DMS114 treated with DMSO at 0.1 percent for 48 hours (cell line): ENCODE measurements at regions not wholly inside any gene's neighbourhood (a gene's known extent, or its start where the extent isn't known, plus 50 kb on each side); places are given as distances from the start of the nearest gene placed in this dataset.
"Not testable (repeated sequence)": the region's sequence is repeated elsewhere in the genome, so short reads cannot be mapped to it uniquely, and the experiment has no call there.

Experiments used
- DNase-seq: peaks from one replicate; lab custom pipeline; 2025; ENCODE audit not compliant: unreplicated experiment; lab: John Stamatoyannopoulos, UW

DNA sequence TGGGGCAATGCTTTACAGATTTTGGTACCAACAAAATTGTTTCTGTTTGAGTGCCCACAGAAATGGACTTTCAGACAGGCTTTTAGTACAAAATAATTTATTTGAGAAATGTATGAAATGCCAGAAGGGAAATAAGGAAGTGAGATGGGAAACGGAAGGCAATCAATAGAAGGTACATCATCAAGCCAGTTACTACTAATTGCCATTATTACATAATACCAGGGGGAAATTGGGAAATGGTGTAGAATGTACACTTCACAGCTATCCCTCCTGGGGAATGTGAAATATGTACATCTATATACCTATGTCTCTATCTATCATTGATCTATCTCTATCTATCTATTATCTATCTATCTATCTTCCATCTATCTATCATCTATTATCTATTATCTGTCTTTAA lies 264.6 kb upstream of the B3GALT2 start:
- no peak for DNase-seq

DNA sequence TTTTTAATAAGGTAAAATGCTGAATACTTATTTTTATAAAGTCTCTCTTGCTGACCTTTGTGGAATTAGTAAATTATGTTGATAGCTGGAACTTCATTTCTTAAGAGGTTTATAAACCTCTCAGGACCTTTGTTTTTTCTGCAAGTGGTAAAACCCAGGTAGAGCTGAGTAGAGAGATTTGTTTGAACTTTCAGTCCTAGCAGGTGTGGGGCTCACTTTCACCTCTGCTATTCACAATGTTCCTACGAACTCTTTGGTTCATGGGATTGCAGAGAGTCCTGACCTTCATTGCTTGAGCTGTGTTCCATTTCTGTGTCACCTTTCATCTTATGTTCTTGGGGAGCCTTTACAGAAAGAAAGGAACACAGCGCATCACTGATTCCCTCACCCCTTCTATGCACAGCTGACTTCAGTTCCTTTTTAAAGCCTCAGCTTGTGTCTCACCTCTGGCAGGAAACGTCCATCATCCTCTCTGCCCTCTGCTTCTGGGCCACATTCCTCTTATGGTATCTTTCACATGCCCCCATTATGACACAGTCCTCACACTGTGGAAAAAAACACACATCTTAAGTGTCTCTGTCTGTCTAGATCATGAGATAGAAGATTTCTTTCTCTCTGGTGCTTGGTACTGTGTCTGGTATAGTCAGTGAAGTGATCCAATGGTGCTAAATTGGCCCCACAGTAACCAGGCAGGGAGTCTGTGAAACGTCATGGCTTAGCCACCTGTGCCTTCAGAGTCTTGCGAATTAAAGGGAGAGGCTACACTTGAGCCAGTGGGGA lies 262.5 kb upstream of the B3GALT2 start:
- DNase-seq: no peak

DNA sequence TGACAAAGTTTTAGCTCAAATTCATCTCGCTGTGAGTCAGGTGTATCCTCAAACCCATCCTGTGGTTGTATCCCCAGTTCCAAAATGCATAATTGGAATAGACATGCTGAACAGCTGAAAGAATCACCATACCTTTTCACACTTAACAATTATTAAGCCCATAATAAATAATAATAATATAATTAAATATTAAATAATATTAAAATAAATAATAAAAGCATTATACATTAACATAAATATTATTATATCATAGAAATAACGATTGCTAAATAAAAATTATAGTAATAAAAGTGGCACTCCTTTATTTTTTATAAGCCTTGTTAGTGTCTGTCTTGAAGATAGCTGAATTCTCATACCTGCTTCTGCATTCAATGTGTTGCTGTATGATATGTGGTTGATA lies 257.5 kb upstream of the B3GALT2 start:
- DNase-seq: no peak

DNA sequence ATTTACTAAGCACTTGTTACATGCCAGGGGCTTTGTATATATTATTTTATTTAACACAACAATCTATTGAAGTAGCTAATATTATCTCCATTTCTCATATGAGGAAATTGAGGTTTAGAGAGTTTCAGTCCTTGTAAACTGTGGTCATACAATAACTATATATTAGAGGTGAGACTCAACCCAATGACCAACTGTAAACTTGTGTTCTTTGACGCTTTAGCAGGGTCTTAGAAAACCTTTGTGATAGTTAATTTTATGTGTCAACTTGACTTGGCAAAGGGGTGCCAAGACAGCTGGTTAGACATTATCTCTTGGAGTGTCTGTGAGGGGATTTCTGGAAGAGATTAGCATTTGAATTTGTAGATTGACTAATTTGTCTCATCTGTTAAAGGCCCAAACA lies 252.4 kb upstream of the B3GALT2 start:
- no peak for DNase-seq

DNA sequence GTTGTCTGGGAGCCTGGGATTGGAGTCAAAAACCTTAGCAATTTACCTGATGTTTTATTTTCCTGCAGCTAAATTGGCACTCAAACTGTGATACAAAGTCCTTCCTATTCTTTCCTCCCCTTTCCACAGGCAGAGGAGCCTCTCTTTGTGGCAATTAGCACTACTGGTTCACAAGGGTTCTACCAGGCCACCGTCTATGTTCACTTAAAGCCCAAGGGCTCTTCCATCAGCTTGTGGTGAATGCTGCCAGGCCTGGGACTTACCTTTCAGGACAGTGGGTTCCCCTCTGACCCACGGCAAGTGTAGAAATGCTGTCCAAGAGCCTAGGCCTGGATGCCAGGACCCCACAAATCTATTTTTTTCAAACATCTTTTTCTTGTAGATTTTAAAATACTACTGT lies 251.9 kb upstream of the B3GALT2 start:
- DNase-seq: no peak

DNA sequence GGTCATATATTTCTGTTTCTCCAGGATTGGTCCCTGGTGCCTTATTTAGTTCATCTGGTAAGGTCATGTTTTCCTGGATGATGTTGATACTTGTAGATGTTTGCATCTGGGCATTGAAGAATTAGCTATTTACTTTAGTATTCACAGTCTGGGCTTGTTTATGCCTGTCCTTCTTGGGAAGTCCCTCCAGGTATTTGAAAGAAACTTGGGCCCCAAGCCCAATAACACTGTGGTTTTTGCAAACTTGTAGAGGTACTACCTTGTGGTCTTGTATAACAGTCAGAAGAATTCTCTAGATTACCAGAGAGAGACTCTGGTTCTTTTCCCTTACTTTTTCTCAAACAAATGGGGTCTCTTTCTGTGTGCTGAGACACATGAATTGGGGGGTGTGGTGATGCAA lies 251.4 kb upstream of the B3GALT2 start:
- no peak for DNase-seq

DNA sequence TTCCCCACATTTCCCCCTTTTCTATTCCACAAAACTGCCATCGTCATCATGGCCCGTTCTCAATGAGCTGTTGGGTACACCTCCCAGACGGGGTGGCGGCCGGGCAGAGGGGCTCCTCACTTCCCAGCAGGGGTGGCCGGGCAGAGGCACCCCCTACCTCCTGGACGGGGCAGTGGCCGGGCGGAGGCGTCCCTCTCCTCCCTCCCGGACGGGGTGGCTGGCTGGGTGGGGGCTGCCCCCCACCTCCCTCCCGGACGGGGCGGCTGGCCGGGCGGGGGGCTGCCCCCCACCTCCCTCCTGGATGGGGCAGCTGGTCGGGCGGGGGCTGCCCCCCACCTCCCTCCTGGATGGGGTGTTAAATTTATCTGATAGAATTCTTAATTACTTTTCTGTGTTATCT lies 250.9 kb upstream of the B3GALT2 start:
- not testable (repeated sequence) for DNase-seq

DNA sequence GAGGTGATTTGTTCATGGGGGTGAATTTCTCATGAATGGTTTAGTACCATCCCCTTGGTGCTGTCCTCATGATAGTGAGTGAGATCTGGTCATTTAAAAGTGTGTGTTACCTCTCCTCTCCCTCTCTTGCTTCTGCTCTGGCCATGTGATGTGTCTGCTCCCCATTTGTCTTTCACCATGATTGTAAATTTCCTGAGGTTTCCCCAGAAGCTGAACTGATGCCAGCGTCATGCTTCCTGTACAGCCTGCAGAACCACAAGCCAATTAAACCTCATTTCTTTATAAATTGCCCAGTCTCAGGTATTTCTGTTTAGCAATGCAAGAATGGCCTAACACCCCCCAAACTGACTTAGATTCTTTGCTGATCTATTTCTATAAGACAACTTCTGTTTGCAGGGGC lies 249.4 kb upstream of the B3GALT2 start:
- no peak for DNase-seq

DNA sequence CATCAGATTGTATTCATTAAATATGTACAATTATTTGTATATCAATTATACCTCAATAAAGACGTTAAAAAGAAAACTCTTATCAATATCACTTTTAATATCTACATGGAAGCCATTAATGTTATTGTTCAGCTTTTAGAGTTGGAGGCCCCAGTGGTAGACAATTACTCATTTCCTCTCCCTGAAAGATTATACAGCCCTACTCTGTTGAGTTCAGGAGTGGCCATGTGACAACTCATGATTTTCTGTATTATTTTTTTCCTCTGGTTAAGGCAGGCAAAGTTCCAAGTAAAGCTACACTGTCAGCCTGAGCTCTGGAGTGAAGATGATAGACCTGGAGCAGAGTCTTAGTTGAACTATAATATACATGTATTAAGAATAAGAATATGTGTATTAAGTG lies 247.9 kb upstream of the B3GALT2 start:
- no peak for DNase-seq

DNA sequence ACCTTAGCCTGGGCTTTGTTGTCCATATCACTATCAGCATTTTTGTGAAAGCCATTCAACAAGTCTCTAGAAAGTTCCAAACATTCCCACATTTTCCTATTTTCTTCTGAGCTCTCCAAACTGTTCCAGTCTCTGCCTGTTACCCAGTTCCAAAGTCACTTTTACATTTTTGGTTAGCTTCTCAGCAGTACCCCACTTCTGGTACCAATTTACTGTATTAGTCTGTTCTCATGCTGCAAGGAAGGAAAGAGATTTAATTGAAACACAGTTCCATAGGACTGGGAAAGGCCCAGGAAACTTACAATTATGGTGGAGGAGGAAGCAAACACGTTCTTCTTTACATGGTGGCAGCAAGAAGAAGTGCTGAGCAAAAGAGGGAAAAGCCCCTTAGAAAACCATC lies 247.2 kb upstream of the B3GALT2 start:
- DNase-seq: no peak

DNA sequence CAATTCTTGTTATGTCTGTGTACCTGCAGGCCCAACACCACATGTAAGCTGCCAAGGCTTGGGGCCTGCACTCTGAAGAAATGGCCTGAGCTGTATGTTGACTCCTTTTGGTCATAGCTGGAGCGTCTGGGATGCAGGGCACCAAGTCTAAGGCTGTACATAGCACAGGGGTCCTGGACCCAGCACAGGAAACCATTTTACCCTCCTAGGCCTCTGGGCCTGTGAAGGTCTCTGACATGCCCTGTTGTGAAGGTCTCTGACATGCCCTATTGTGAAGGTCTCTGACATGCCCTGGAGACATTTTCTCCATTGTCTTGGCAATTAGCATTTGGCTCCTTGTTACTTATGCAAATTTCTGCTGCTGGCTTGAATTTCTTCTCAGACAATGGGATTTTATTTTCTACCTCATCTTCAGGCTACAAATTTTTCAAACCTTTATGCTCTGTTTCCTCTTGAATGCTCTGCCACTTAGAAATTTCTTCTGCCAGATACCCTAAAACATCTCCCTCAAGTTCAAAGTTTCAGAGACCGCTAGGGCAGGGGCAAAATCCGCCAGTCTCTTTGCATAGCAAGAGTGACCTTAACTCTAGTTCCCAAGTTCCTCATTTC lies 246.7 kb upstream of the B3GALT2 start:
- no peak for DNase-seq

DNA sequence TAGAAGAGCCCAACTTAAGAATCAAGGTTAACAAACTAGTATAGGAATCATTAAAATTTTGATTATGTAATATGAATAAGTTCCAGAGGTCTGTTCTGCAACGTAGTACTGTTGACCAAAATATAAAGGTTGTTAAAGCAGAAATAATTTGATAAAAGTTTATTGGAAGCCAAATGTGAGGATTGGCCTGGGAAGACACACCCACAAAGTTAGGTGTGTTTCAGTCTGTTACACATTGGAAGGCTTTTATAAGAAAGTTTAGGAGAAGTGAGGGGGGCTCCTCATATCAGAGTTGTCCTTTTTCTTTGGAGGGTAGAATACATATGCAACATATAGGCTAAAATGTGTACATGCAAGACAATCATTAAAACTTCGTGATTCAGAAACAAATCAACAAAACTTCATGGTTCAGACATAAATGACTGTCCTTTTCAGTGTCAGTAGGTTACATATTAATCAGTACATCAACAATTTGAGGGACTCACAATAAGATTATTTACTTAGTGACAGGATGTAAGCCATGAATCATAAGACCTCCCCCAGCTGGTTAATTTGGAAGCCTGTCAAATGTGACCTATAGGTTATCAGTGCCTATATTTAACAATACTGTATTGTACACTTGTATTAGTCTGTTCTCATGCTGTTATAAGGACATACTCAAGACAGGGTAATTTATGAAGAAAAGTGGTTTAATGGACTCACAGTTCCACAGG lies 245.0 kb upstream of the B3GALT2 start:
- no peak for DNase-seq

DNA sequence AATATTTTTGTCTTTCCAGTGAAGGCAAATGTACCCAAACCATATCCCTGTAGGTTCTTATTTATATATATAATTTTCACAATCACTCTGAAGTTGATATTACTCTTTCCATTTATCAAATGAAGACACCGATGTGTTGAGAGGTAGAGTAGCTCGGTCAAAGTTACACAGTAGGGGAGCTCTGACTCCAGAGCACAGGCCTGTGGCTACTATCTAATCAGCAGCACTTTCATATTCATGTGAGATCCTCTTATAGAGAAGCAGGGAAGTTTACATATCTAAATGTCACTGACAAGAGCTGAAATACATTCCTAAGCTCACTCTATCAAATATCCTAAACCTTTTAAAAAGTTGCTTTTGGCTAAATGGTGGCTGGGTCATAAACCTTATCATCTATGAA lies 241.1 kb upstream of the B3GALT2 start:
- no peak for DNase-seq

DNA sequence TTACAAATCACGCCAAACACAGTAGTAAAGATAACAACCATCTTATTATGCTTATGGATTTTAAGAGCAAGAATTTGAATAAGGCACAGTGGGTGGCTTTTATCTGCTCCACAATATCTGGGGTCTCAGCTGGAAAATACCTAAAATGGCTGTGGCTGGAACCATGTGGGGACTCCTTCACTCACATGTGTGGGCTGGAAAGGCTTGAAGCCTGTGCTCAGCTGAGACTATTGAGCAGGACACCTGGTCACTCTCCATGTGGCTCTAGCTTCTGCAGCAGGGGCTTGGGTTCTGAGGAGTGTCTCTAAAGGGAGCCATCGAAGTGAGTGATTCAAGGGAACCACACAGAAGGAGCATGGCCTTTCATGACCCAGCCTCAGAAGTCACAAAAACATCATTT lies 239.6 kb upstream of the B3GALT2 start:
- DNase-seq: no peak

DNA sequence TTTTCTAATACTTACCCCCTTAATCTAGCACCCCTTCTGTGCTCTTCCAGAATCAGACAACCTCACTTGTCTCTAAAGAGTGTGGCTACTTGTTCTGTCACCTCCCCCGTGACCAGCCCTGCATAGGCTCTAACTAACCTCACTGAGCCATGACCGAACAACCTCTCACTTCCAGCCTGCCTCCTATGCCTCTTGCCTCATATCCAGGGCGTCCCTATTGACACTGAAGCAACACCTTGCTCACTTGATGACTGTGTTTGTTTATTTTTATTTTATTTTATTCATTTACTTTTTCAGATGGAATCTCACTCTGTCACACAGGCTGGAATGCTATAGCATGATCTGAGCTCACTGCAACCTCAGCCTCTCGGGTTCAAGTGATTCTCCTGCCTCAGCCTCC lies 235.1 kb upstream of the B3GALT2 start:
- DNase-seq: no peak

DNA sequence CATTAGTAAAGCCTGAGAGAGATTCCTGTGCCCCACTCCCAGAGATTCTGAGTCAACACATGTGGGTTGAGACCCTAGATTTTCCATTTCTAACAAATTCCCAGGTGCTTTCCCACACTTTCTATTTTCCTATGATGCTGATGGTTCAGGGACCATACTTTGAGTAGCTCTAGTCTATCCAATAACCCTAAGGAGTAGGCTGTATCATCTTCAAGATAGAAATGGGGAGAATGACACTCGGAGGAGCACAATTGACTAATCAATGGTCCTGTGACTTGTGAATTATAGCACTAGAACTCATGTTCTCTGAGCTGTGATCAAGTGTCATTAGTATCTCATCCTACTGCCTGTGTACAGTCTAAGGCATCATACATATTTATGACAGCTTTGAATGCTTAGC lies 232.9 kb upstream of the B3GALT2 start:
- DNase-seq: no peak

DNA sequence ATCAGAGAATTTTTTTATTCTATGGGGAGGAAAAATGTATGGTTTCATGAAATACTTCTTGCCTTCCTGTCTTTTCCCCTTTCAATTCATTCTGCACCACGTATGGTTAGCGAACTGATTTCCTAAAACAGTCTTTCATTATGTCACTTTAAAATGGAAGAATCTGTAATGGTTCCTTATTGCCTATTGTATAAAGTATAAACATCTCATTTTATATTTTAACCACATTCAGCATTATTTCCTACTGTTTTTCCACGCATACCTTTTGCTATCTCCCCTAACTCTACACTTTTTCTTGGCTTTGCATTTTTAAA lies 232.3 kb upstream of the B3GALT2 start:
- no peak for DNase-seq

DNA sequence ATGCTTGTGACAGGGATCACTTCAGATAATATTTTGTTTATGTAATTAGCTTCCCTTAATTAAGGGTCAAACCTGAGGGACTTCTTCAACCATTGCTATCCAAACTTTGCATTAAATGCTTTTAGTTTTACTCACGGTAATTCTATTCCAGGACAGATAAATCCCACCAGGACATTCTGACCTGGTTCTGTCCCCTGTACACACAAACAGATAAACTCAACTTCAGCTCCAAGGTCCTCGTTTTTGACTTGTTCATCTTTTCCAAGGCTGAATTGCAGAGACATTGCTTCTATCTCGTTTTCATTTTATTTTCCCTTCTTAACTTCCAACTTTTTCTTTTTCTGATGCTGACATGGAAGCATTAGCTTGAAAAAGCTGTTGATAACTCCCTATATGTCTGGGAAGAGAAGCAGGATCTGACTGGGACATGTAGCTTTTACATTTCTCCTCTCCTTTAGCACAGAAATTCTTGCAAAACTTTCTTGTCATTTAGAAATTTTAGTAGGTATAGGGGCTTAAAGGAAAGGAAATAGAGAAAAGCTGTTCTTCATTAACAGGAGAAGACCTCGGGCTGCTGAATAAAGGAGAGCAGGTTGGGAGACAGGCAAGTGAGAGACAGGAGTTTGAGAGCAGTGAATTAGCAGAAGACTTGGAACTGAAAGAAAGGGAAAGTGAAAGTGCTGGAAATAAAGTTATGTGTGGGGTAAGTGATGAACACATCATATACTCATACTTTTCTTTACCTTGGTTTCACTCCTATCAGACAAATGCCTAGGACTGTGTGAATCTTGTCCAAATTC lies 231.7 kb upstream of the B3GALT2 start:
- DNase-seq: no peak

DNA sequence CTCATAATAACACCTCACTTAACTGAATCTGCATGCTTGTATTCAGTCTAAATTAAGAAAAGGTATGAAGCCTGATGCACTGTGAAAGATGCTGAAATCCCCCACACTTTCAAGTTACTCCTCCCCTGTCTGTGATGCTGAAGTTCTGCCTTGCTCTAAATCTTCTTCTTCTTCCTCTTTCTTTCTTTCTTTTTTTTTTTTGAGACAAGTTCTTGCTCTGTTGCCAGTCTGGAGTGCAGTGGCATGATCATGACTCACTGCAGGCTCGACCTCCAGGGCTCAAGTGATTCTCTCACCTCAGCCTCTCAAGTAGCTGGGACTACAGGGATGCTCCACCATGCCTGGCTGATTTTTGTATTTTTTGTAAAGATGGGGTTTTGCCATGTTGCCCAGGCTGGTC lies 231.0 kb upstream of the B3GALT2 start:
- no peak for DNase-seq

DNA sequence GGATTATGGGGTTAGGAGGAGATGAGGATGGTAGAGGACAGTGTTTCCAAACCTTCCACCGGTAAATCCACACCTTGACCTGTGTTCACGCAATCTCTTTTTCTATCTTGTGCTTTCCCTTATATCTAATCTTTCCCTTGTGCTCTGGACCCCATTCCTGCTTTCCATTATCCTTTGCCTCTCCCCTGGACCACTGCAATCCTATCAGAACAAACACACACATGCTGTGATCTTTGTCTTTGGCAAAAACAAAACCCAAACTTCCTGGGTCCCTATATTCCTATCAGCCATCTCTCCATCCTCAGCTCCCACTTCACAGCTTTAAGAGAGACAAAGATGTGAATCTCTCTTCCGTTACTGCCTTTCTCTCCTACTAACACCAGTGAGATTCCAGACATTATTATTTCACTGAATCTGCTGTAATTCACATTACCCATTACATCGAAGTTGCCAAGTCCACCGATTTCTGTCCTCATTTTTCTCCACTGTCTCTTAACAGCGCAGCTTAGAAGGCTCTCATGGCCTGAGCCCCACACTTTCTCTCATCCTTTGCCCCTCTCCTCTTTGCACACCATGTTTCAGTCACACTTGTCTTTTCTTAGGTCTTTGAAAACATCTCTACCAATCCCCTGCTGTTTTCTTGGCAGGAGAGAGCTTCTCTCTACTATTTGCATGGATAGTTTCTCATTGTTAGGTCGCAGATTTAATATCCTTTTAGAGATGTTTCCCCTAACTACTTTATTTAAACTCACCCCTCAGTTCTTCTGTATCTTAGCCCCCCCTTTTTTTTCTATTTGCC lies 230.0 kb upstream of the B3GALT2 start:
- DNase-seq: no peak

DNA sequence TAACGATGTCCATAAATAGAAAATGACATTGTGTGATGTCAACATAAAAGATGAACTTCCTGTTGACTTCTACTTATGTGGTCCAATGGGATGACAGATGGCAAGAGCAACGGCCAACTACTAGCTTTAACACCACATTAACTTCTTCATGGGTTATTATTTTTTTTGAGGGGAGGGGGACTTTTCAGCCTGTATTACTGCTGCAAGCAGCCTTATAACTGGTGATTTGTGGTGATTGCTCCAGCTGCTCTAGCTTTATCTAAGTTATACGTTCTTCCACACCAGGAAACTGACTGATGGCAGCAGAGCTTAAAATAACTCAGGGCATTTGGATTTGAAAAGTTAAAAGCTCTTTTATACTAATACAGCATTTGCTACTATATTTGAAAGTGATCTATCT lies 228.8 kb upstream of the B3GALT2 start:
- DNase-seq: no peak
